GM12892 (cell line): ENCODE measurements at regions not wholly inside any gene's neighbourhood (a gene's known extent, or its start where the extent isn't known, plus 50 kb on each side); places are given as distances from the start of the nearest gene placed in this dataset.
"Not testable (repeated sequence)": the region's sequence is repeated elsewhere in the genome, so short reads cannot be mapped to it uniquely, and the experiment has no call there.

Experiments used
- DNase-seq: peaks from one replicate; pipeline ENCODE4 v3.0.0; 2011; ENCODE audit not compliant: insufficient read length
- FAIRE-seq: peaks from 2 replicates; lab custom pipeline; 2011; peaks lifted over from hg19 to GRCh38; lab: Jason Lieb, UNC

- not testable (repeated sequence) for FAIRE-seq, DNase-seq
Observed at GRCh38 chr2:111264956-111265355, 144.2 kb downstream of the BCL2L11 start.

- DNase-seq, FAIRE-seq: not testable (repeated sequence)
Observed at GRCh38 chr2:111266556-111266955, 145.8 kb downstream of the BCL2L11 start.

GRCh38 chr2:111267038-111267437 is 146.3 kb downstream of the BCL2L11 start:
- not testable (repeated sequence) for FAIRE-seq, DNase-seq

GRCh38 chr2:111269761-111270323 is 149.1 kb downstream of the BCL2L11 start:
- DNase-seq, FAIRE-seq: not testable (repeated sequence)

- not testable (repeated sequence) for FAIRE-seq, DNase-seq
Observed at GRCh38 chr2:111270569-111270968, 149.9 kb downstream of the BCL2L11 start.

- not testable (repeated sequence) for DNase-seq, FAIRE-seq
Observed at GRCh38 chr2:111271647-111272304, 151.1 kb downstream of the BCL2L11 start.

- not testable (repeated sequence) for FAIRE-seq, DNase-seq
Observed at GRCh38 chr2:111273007-111273406, 152.3 kb downstream of the BCL2L11 start.

- DNase-seq, FAIRE-seq: not testable (repeated sequence)
Observed at GRCh38 chr2:111275047-111275853, 154.5 kb downstream of the BCL2L11 start.

GRCh38 chr2:111275854-111276171 is 155.1 kb downstream of the BCL2L11 start:
- not testable (repeated sequence) for DNase-seq, FAIRE-seq

- DNase-seq, FAIRE-seq: not testable (repeated sequence)
Observed at GRCh38 chr2:111278133-111278532, 157.4 kb downstream of the BCL2L11 start.

- not testable (repeated sequence) for DNase-seq, FAIRE-seq
Observed at GRCh38 chr2:111280709-111281286, 160.1 kb downstream of the BCL2L11 start.

GRCh38 chr2:111282162-111282561 is 161.4 kb downstream of the BCL2L11 start:
- DNase-seq, FAIRE-seq: not testable (repeated sequence)

GRCh38 chr2:111287646-111288568 is 167.2 kb downstream of the BCL2L11 start:
- FAIRE-seq, DNase-seq: not testable (repeated sequence)

GRCh38 chr2:111290370-111290769 is 169.7 kb downstream of the BCL2L11 start:
- not testable (repeated sequence) for DNase-seq, FAIRE-seq

- not testable (repeated sequence) for FAIRE-seq, DNase-seq
Observed at GRCh38 chr2:111291566-111291965, 170.9 kb downstream of the BCL2L11 start.

- not testable (repeated sequence) for DNase-seq, FAIRE-seq
Observed at GRCh38 chr2:111292232-111292968, 171.7 kb downstream of the BCL2L11 start.

- not testable (repeated sequence) for FAIRE-seq, DNase-seq
Observed at GRCh38 chr2:111294699-111295098, 174.0 kb downstream of the BCL2L11 start.

- not testable (repeated sequence) for DNase-seq, FAIRE-seq
Observed at GRCh38 chr2:111296122-111296804, 175.5 kb downstream of the BCL2L11 start.
